MM.1S (cell line): ENCODE measurements at regions not wholly inside any gene's neighbourhood (a gene's known extent, or its start where the extent isn't known, plus 50 kb on each side); places are given as distances from the start of the nearest gene placed in this dataset.

ENCODE experiments used
- CTCF ChIP-seq: fragments of 300-600 bp; sonication (generic); IDR thresholded peaks from 2 replicates; pipeline ENCODE4 v1.5.1; 2016; ENCODE audit warnings: antibody characterized with exemption, low read length, mixed read lengths
- EZH2 ChIP-seq: fragments of 300-600 bp; sonication (generic); optimal IDR thresholded peaks from 2 replicates; pipeline ENCODE3; 2017; ENCODE audit warnings: low read depth, mild to moderate bottlenecking, antibody characterized with exemption, low read length, mixed read lengths

- TF ChIP-seq CTCF (no peak), EZH2 (no peak)
Observed at GRCh38 chr12:84136862-84137367, 775.7 kb downstream of the SLC6A15 start.
